Astrocyte (in vitro differentiated cells and primary cell): ENCODE measurements at regions not wholly inside any gene's neighbourhood (a gene's known extent, or its start where the extent isn't known, plus 50 kb on each side); places are given as distances from the start of the nearest gene placed in this dataset.

Source experiments
- CTCF ChIP-seq: IDR thresholded peaks from 2 replicates; pipeline ENCODE4 v1.5.1; 2011; ENCODE audit warnings: low read depth, mild to moderate bottlenecking, inconsistent platforms, low read length, moderate library complexity; ENCODE audit not compliant: insufficient read depth
- EZH2 ChIP-seq: IDR thresholded peaks from 2 replicates; pipeline ENCODE4 v1.6.1; 2012; ENCODE audit warnings: mild to moderate bottlenecking, low read length, inconsistent platforms; ENCODE audit not compliant: insufficient read depth

GRCh38 chr12:20264608-20265114, 103.7 kb upstream of the PDE3A start:
- TF ChIP-seq CTCF: no peak
- TF ChIP-seq EZH2: no peak
